Kidney (tissue), 13 donors: ENCODE measurements at regions not wholly inside any gene's neighbourhood (a gene's known extent, or its start where the extent isn't known, plus 50 kb on each side); places are given as distances from the start of the nearest gene placed in this dataset.

ENCODE experiments used
- DNase-seq, 5 donors: peaks; one replicate each; pipeline ENCODE4 v3.0.0-alpha.2; 2013 to 2020
- FAIRE-seq: peaks from 2 replicates; lab custom pipeline; 2012; peaks lifted over from hg19 to GRCh38; lab: Jason Lieb, UNC
- H3K27ac ChIP-seq, 2 donors: one replicate each; pipeline ENCODE4 v1.7.0; 2013; ENCODE audit warnings: low read depth in 2 of 2, low read length in 2 of 2, inconsistent platforms in 1 of 2
- H3K27me3 ChIP-seq: one replicate; pipeline ENCODE4 v1.7.1; 2013; ENCODE audit warnings: low read length, inconsistent platforms; ENCODE audit not compliant: control insufficient read depth, insufficient read depth
- H3K36me3 ChIP-seq, 3 donors: one replicate each; pipeline versions ENCODE4 v1.7.0 to v1.7.1; 2013; ENCODE audit warnings: low read length in 3 of 3, control low read depth in 1 of 3, inconsistent platforms in 1 of 3; ENCODE audit not compliant: insufficient read depth in 3 of 3, control insufficient read depth in 2 of 3
- H3K4me1 ChIP-seq, 3 donors: one replicate each; pipeline versions ENCODE4 v1.7.0 to v1.7.1; 2013; ENCODE audit warnings: low read length in 3 of 3, inconsistent platforms in 1 of 3, low read depth in 1 of 3; ENCODE audit not compliant: control insufficient read depth in 2 of 3, insufficient read depth in 2 of 3
- H3K4me3 ChIP-seq, 3 donors: one replicate each; pipeline versions ENCODE4 v1.7.0 to v1.8.1; 2013; ENCODE audit warnings: low read length in 3 of 3, control low read depth in 1 of 3, inconsistent platforms in 1 of 3
- H3K9ac ChIP-seq, 3 donors: one replicate each; pipeline versions ENCODE4 v1.7.0 to v1.7.1; 2013; ENCODE audit warnings: low read length in 3 of 3, control low read depth in 1 of 3, inconsistent platforms in 1 of 3
- H3K9me3 ChIP-seq, 3 donors: one replicate each; pipeline versions ENCODE4 v1.7.0 to v1.7.1; 2013; ENCODE audit warnings: low read length in 3 of 3, control low read depth in 1 of 3, inconsistent platforms in 1 of 3; ENCODE audit not compliant: control insufficient read depth in 2 of 3, insufficient read depth in 1 of 3
- CTCF ChIP-seq: IDR thresholded peaks from 3 replicates; pipeline ENCODE4 v1.5.1; 2012; ENCODE audit warnings: mild to moderate bottlenecking, moderate library complexity, borderline replicate concordance; ENCODE audit not compliant: insufficient read depth; ENCODE audit errors: extremely low read depth
- intact Hi-C: fragments of 100-400 bp; cut with DNase I; formaldehyde crosslinking; loops from one replicate; pipeline ENCODE4 v1.11.1; 2022
- donor health status: control.
- donor health status: control.
- donor health status: control.
- donor health status: control.
- donor health status: control.
- donor health status: DM: yes; HTN: yes; CAD: no.
- donor health status: Normal renal cell carcinoma (clear cell type).

- H3K36me3 ChIP-seq: no peaks in the 10 kb centered on the region
- DNase-seq (no peak), FAIRE-seq (no peak)
- no peak overlapping the region for H3K4me3 ChIP-seq
- no peak overlapping the region for H3K9ac ChIP-seq
- intact Hi-C loops: no loop called here
- no peaks in the 10 kb centered on the region for H3K27me3 ChIP-seq
- TF ChIP-seq CTCF: no peak
- H3K4me1 ChIP-seq: no peaks in the 10 kb centered on the region
- H3K9me3 ChIP-seq: no peaks in the 10 kb centered on the region
- H3K27ac ChIP-seq: no peak overlapping the region
Measured at GRCh38 chr9:71329873-71330272, 208.5 kb upstream of the TRPM3 start.

GRCh38 chr9:71326360-71326759 is 204.9 kb upstream of the TRPM3 start:
- no peak for TF ChIP-seq CTCF
- Histone ChIP-seq H3K4me3 (no peak overlapping the region), H3K36me3 (no peaks in the 10 kb centered on the region), H3K27ac (no peak overlapping the region), H3K9me3 (no peaks in the 10 kb centered on the region), H3K9ac (no peak overlapping the region), H3K4me1 (no peaks in the 10 kb centered on the region), H3K27me3 (no peaks in the 10 kb centered on the region)
- FAIRE-seq: no peak
- no peak for DNase-seq
- intact Hi-C loops: no loop called here

- DNase-seq (no peak), FAIRE-seq (no peak)
- no peaks in the 10 kb centered on the region for H3K4me1 ChIP-seq
- H3K4me3 ChIP-seq: no peak overlapping the region
- no peaks in the 10 kb centered on the region for H3K9me3 ChIP-seq
- H3K27me3 ChIP-seq: no peaks in the 10 kb centered on the region
- no peak overlapping the region for H3K9ac ChIP-seq
- no peak for TF ChIP-seq CTCF
- no peak overlapping the region for H3K27ac ChIP-seq
- intact Hi-C loops: no loop called here
- H3K36me3 ChIP-seq: no peaks in the 10 kb centered on the region
Measured at GRCh38 chr9:71323357-71323756, 201.9 kb upstream of the TRPM3 start.

- no peaks in the 10 kb centered on the region for H3K36me3 ChIP-seq
- FAIRE-seq (no peak), DNase-seq (no peak)
- intact Hi-C loops: no loop called here
- no peak overlapping the region for H3K9ac ChIP-seq
- TF ChIP-seq CTCF: no peak
- H3K27ac ChIP-seq: no peak overlapping the region
- H3K9me3 ChIP-seq: no peaks in the 10 kb centered on the region
- H3K4me3 ChIP-seq: no peak overlapping the region
- H3K4me1 ChIP-seq: no peaks in the 10 kb centered on the region
- no peaks in the 10 kb centered on the region for H3K27me3 ChIP-seq
Measured at GRCh38 chr9:71322311-71322710, 200.9 kb upstream of the TRPM3 start.
